OCI-LY1 (cell line): ENCODE measurements at regions not wholly inside any gene's neighbourhood (a gene's known extent, or its start where the extent isn't known, plus 50 kb on each side); places are given as distances from the start of the nearest gene placed in this dataset.

Experiments
- EZH2 ChIP-seq: fragments of 200-600 bp; sonication (generic), shearing (Covaris generic); IDR thresholded peaks from 2 replicates; pipeline ENCODE4 v1.8.0; 2017; ENCODE audit warnings: borderline replicate concordance, mixed run types, mild to moderate bottlenecking, antibody characterized with exemption, low read length, moderate library complexity, mixed read lengths
- TF ChIP-seq, protein P1 (sequence below): fragments of 200-600 bp; sonication (generic), shearing (Covaris generic); IDR thresholded peaks from 2 replicates; pipeline ENCODE4 v1.5.1; 2017; ENCODE audit warnings: mild to moderate bottlenecking, antibody characterized with exemption, low read length, moderate library complexity, mixed read lengths

- TF ChIP-seq, protein P1, sequence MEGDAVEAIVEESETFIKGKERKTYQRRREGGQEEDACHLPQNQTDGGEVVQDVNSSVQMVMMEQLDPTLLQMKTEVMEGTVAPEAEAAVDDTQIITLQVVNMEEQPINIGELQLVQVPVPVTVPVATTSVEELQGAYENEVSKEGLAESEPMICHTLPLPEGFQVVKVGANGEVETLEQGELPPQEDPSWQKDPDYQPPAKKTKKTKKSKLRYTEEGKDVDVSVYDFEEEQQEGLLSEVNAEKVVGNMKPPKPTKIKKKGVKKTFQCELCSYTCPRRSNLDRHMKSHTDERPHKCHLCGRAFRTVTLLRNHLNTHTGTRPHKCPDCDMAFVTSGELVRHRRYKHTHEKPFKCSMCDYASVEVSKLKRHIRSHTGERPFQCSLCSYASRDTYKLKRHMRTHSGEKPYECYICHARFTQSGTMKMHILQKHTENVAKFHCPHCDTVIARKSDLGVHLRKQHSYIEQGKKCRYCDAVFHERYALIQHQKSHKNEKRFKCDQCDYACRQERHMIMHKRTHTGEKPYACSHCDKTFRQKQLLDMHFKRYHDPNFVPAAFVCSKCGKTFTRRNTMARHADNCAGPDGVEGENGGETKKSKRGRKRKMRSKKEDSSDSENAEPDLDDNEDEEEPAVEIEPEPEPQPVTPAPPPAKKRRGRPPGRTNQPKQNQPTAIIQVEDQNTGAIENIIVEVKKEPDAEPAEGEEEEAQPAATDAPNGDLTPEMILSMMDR, result no peak
- TF ChIP-seq EZH2, result no peak
These were observed 94.3 kb downstream of the LRRC74A start for GRCh38 chr14:76920331-76921087.
